Spleen (tissue), 11 donors: ENCODE measurements at regions not wholly inside any gene's neighbourhood (a gene's known extent, or its start where the extent isn't known, plus 50 kb on each side); places are given as distances from the start of the nearest gene placed in this dataset.

Experiments
- DNase-seq: peaks from one replicate; pipeline ENCODE4 v3.0.0-alpha.2; 2020
- H3K27ac ChIP-seq, 8 donors: fragments of 200-600 bp; sonication (generic) in 7 of 8; 1 replicate in 4 of 8; 2 replicates in 4 of 8; pipeline versions ENCODE4 v1.5.0 to v1.8.0; 2016 to 2021; ENCODE audit warnings: inconsistent platforms in 4 of 8, mild to moderate bottlenecking in 4 of 8, moderate library complexity in 1 of 8
- H3K27me3 ChIP-seq, 7 donors: fragments of 200-600 bp; sonication (generic) in 6 of 7; replicated peaks in 1 of 7; 1 replicate in 4 of 7; 2 replicates in 3 of 7; pipeline versions ENCODE4 v1.5.0 to v1.8.0; 2016 to 2021; ENCODE audit warnings: inconsistent platforms in 3 of 7, mild to moderate bottlenecking in 1 of 7
- H3K36me3 ChIP-seq, 6 donors: fragments of 200-600 bp; sonication (generic) in 5 of 6; 1 replicate in 4 of 6; 2 replicates in 2 of 6; pipeline versions ENCODE4 v1.5.0 to v1.8.0; 2016 to 2021; ENCODE audit warnings: inconsistent platforms in 2 of 6
- H3K4me1 ChIP-seq, 6 donors: fragments of 200-600 bp; sonication (generic) in 5 of 6; 1 replicate in 3 of 6; 2 replicates in 3 of 6; pipeline versions ENCODE4 v1.5.0 to v1.8.0; 2016 to 2021; ENCODE audit warnings: inconsistent platforms in 3 of 6
- H3K4me3 ChIP-seq, 8 donors: fragments of 200-600 bp; sonication (generic) in 7 of 8; 1 replicate in 4 of 8; 2 replicates in 4 of 8; pipeline versions ENCODE4 v1.5.0 to v1.8.0; 2016 to 2021; ENCODE audit warnings: inconsistent platforms in 4 of 8, mild to moderate bottlenecking in 4 of 8, moderate library complexity in 2 of 8
- H3K9me3 ChIP-seq, 8 donors: fragments of 200-600 bp; sonication (generic) in 7 of 8; 1 replicate in 4 of 8; 2 replicates in 4 of 8; pipeline versions ENCODE4 v1.5.0 to v1.8.0; 2016 to 2021; ENCODE audit warnings: inconsistent platforms in 4 of 8
- POLR2A ChIP-seq, 3 donors: fragments of 450-650 bp; IDR thresholded peaks; one replicate each; pipeline ENCODE4 v1.5.1; 2017; ENCODE audit warnings: antibody characterized with exemption in 3 of 3, mild to moderate bottlenecking in 1 of 3
- POLR2AphosphoS5 ChIP-seq, 3 donors: sonication (generic); formaldehyde crosslinking; IDR thresholded peaks; one replicate each; pipeline ENCODE4 v1.5.1; 2017; ENCODE audit warnings: antibody characterized with exemption in 3 of 3
- WGBS, 5 donors: extraction: QIAGEN DNeasy Blood & Tissue Kit in 3 of 5; methylation state at CpG; one replicate each; pipeline versions ENCODE4 v1.1.5 to v1.1.7; 2013 to 2018; 5-methylcytosine and 5-hydroxymethylcytosine counted together
- intact Hi-C: fragments of 100-400 bp; cut with DNase I; formaldehyde crosslinking; loops from one replicate; pipeline ENCODE4 v1.15.0; 2023; ENCODE audit warnings: low total_unique reads
- TF ChIP-seq, protein P1 (sequence below), 11 experiments: fragments of 200-600 bp in 7 of 11; fragments of 450-650 bp in 4 of 11; sonication (generic) in 4 of 11; IDR thresholded peaks in 8 of 11; conservative IDR thresholded peaks in 3 of 11; 1 replicate in 7 of 11; 2 replicates in 4 of 11; pipeline versions ENCODE4 v1.4.0 to v1.8.0; 2016 to 2021; ENCODE audit warnings: antibody characterized with exemption in 11 of 11, inconsistent platforms in 4 of 11, mild to moderate bottlenecking in 1 of 11
- donor health status: healthy with polysubstance abuse.
- donor health status: DM: no; HTN: no; CAD: no; lungs with moderate emphysema.
- donor health status: DM: no; HTN: no; CAD: no.
- donor health status: Bipolar disorder and iron deficiency.
- donor health status: healthy.
- donor health status: DM: no; HTN: no; CAD: no.
- donor health status: DM: yes; HTN: yes; CAD: no.

DNA sequence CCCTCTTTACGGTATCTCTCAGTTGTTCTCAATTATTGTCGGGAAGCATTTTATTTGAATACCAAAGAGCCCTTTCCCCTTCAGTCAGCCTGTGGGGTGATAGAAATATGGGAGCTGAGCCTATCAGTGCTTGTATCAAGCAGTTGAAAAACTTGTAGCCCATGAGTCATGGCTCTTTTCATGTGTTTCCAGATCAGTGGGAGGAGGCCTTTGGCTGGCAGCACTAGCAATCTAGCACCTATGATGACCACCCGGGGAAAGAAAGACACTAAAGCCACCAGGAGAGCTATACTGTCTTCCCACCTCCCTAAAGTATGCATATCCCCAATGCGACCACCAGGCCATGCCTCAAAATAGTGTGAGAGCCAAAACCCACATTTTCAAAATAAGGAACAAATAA is 696.9 kb upstream of the C9orf72 start:
- TF ChIP-seq POLR2AphosphoS5 (IDR thresholded peaks at IDR 0.05), result no peak
- TF ChIP-seq, protein P1, sequence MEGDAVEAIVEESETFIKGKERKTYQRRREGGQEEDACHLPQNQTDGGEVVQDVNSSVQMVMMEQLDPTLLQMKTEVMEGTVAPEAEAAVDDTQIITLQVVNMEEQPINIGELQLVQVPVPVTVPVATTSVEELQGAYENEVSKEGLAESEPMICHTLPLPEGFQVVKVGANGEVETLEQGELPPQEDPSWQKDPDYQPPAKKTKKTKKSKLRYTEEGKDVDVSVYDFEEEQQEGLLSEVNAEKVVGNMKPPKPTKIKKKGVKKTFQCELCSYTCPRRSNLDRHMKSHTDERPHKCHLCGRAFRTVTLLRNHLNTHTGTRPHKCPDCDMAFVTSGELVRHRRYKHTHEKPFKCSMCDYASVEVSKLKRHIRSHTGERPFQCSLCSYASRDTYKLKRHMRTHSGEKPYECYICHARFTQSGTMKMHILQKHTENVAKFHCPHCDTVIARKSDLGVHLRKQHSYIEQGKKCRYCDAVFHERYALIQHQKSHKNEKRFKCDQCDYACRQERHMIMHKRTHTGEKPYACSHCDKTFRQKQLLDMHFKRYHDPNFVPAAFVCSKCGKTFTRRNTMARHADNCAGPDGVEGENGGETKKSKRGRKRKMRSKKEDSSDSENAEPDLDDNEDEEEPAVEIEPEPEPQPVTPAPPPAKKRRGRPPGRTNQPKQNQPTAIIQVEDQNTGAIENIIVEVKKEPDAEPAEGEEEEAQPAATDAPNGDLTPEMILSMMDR (IDR thresholded peaks at IDR 0.05 in 8 of 11, conservative IDR thresholded peaks at IDR 0.05 in 3 of 11), result no peak
- no peak for TF ChIP-seq POLR2A (IDR thresholded peaks at IDR 0.05)
- peaks cover 0 to 8% (median 0%) of the 10 kb centered on the region in 8 donors for H3K9me3 ChIP-seq
- WGBS, 5 donors, result 79 to 91% (median 84%) methylated on average over 4 of the region's 4 CpGs
- H3K4me1 ChIP-seq, result no peaks in the 10 kb centered on the region
- H3K36me3 ChIP-seq, result no peaks in the 10 kb centered on the region
- intact Hi-C loops, result no loop called here
- no peaks in the 10 kb centered on the region for H3K27me3 ChIP-seq
- no peak for DNase-seq
- no peak overlapping the region for H3K4me3 ChIP-seq
- no peak overlapping the region for H3K27ac ChIP-seq

DNA sequence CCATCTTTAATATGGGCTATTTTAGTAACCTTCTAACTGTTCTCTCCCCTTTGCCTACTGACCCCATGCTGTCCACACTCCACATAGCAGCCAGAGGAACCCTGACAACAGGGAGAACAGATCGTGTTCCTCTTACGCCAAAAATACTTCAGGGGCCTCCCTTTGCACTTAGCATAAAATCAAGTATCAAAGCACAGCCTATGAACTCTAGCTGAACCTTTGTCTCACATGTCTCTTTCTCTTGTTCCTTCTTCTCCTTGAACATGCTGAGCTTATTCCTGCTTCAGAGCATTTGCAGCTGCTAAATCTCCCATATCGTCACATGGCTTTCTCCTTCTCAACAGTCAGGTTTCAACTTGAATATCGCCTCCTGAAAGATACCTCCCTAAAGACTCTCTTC is 698.8 kb upstream of the C9orf72 start:
- peaks cover 0 to 8% (median 0%) of the 10 kb centered on the region in 8 donors for H3K9me3 ChIP-seq
- H3K4me3 ChIP-seq, result no peak overlapping the region
- no peak overlapping the region for H3K27ac ChIP-seq
- WGBS, 5 donors, result 81 to 87% (median 81%) methylated on average over 4 of the region's 4 CpGs
- no peak for DNase-seq
- H3K4me1 ChIP-seq, result no peaks in the 10 kb centered on the region
- H3K36me3 ChIP-seq, result no peaks in the 10 kb centered on the region
- no peaks in the 10 kb centered on the region for H3K27me3 ChIP-seq
- TF ChIP-seq POLR2A (IDR thresholded peaks at IDR 0.05), result no peak
- TF ChIP-seq, protein P1 (IDR thresholded peaks at IDR 0.05 in 8 of 11, conservative IDR thresholded peaks at IDR 0.05 in 3 of 11), result no peak
- TF ChIP-seq POLR2AphosphoS5 (IDR thresholded peaks at IDR 0.05), result no peak
- intact Hi-C loops, result no loop called here

GRCh38 chr9:28287455-28287854 is 714.2 kb upstream of the C9orf72 start:
- Histone ChIP-seq H3K36me3 (no peaks in the 10 kb centered on the region), H3K9me3 (peaks cover 0 to 4% (median 0%) of the 10 kb centered on the region in 8 donors), H3K4me3 (no peak overlapping the region), H3K27me3 (no peaks in the 10 kb centered on the region), H3K27ac (no peak overlapping the region), H3K4me1 (no peaks in the 10 kb centered on the region)
- DNase-seq, result no peak
- WGBS, 5 donors, result 52 to 64% (median 57%) methylated on average over 4 of the region's 4 CpGs
- TF ChIP-seq, protein P1 (IDR thresholded peaks at IDR 0.05 in 8 of 11, conservative IDR thresholded peaks at IDR 0.05 in 3 of 11), result no peak
- TF ChIP-seq POLR2A (IDR thresholded peaks at IDR 0.05) (no peak), POLR2AphosphoS5 (IDR thresholded peaks at IDR 0.05) (no peak)
- intact Hi-C loops, result no loop called here

DNA sequence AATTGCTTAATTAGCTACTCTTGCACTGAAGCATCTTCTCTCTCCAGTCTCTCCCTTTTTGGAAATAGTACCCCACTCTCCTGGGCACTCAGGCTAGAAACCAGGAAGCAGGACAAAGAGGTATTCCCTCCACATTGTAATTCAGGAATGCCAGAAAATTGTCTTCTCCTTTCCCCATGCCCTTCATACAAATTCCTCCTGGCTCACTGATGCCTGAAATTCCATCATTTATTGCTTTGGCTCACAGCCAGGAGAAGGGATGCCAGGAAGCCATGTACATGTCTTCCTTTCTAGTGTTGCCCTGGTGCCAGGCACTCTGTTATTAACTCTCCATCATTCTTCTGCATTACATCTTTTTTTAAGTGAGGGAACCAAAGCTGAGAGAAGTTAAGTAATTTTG is 716.5 kb upstream of the C9orf72 start:
- no peak overlapping the region for H3K27ac ChIP-seq
- no peaks in the 10 kb centered on the region for H3K4me1 ChIP-seq
- no peaks in the 10 kb centered on the region for H3K36me3 ChIP-seq
- no peaks in the 10 kb centered on the region for H3K27me3 ChIP-seq
- TF ChIP-seq POLR2A (IDR thresholded peaks at IDR 0.05) (no peak), POLR2AphosphoS5 (IDR thresholded peaks at IDR 0.05) (no peak)
- TF ChIP-seq, protein P1 (IDR thresholded peaks at IDR 0.05 in 8 of 11, conservative IDR thresholded peaks at IDR 0.05 in 3 of 11), result no peak
- no peak for DNase-seq
- peaks cover 0 to 4% (median 0%) of the 10 kb centered on the region in 8 donors for H3K9me3 ChIP-seq
- intact Hi-C loops, result no loop called here
- no peak overlapping the region for H3K4me3 ChIP-seq
